HG03108 (cell line): ENCODE measurements at regions not wholly inside any gene's neighbourhood (a gene's known extent, or its start where the extent isn't known, plus 50 kb on each side); places are given as distances from the start of the nearest gene placed in this dataset.
"Not testable (repeated sequence)": the region's sequence is repeated elsewhere in the genome, so short reads cannot be mapped to it uniquely, and the experiment has no call there.

Experiments
- ATAC-seq: cut with Tn5 transposase; IDR thresholded peaks from one replicate; pipeline ENCODE4 v1.9.1; 2021; ENCODE audit warnings: moderate library complexity; ENCODE audit not compliant: unreplicated experiment

- no peak for ATAC-seq
Measured at GRCh38 chr4:85018983-85019382, 52.5 kb upstream of the WDFY3 start.

GRCh38 chr4:85019411-85019810 is 52.9 kb upstream of the WDFY3 start:
- ATAC-seq: no peak

GRCh38 chr4:85024671-85025070 is 58.2 kb upstream of the WDFY3 start:
- ATAC-seq: no peak

GRCh38 chr4:85028910-85029309 is 62.4 kb upstream of the WDFY3 start:
- no peak for ATAC-seq

GRCh38 chr4:85029453-85029852 is 63.0 kb upstream of the WDFY3 start:
- ATAC-seq: no peak

GRCh38 chr4:85030156-85030555 is 63.7 kb upstream of the WDFY3 start:
- no peak for ATAC-seq

GRCh38 chr4:85033838-85034237 is 67.3 kb upstream of the WDFY3 start:
- not testable (repeated sequence) for ATAC-seq

GRCh38 chr4:85039526-85039925 is 73.0 kb upstream of the WDFY3 start:
- no peak for ATAC-seq

- ATAC-seq: not testable (repeated sequence)
Measured at GRCh38 chr4:85043812-85044496, 77.5 kb upstream of the WDFY3 start.

- ATAC-seq: no peak
Measured at GRCh38 chr4:85050736-85051135, 84.2 kb upstream of the WDFY3 start.

GRCh38 chr4:85051526-85051925 is 85.0 kb upstream of the WDFY3 start:
- no peak for ATAC-seq

- not testable (repeated sequence) for ATAC-seq
Measured at GRCh38 chr4:85054925-85055324, 88.4 kb upstream of the WDFY3 start.

GRCh38 chr4:85058551-85058950 is 92.1 kb upstream of the WDFY3 start:
- no peak for ATAC-seq

GRCh38 chr4:85061974-85062373 is 95.5 kb upstream of the WDFY3 start:
- ATAC-seq: no peak

GRCh38 chr4:85062466-85062865 is 96.0 kb upstream of the WDFY3 start:
- ATAC-seq: no peak

GRCh38 chr4:85067342-85067741 is 100.9 kb upstream of the WDFY3 start:
- ATAC-seq: no peak

- no peak for ATAC-seq
Measured at GRCh38 chr4:85078016-85078415, 111.5 kb upstream of the WDFY3 start.

- no peak for ATAC-seq
Measured at GRCh38 chr4:85081196-85081595, 114.7 kb upstream of the WDFY3 start.

- ATAC-seq: no peak
Measured at GRCh38 chr4:85084371-85085094, 118.0 kb upstream of the WDFY3 start.

GRCh38 chr4:85086721-85087120 is 120.2 kb upstream of the WDFY3 start:
- no peak for ATAC-seq

GRCh38 chr4:85092536-85092935 is 126.0 kb upstream of the WDFY3 start:
- no peak for ATAC-seq

- ATAC-seq: no peak
Measured at GRCh38 chr4:85092943-85093342, 126.5 kb upstream of the WDFY3 start.

GRCh38 chr4:85094735-85095134 is 128.2 kb upstream of the WDFY3 start:
- ATAC-seq: no peak
